ENCODE measurements at regions not wholly inside any gene's neighbourhood (a gene's known extent, or its start where the extent isn't known, plus 50 kb on each side); places are given as distances from the start of the nearest gene placed in this dataset.

DNA sequence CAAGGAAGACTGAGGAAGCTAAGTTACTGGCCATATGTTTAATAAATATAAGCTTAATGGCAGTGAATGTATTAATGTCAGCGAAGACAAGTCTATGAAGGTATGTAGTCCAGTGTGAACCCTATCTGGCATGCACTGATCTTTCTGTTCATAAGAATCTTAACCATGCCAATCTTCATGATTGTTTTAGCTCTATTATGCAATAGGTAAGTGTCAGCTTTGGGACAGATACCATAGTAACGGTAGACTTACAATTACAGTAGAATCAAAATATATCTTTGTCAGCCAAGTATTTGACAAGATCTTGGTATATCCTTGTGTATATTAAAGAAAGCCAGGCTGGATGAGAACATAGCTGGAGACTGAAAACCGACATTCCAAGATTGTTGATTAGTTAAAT lies 428.5 kb downstream of the SPRY2 start:
- no peaks in the 10 kb centered on the region for H3K27me3 Mint-ChIP-seq (ENCODE audit: insufficient read depth, low read depth, poor library complexity)
- no peak for DNase-seq (ENCODE audit: low spot score)
- ATAC-seq: no peak
- H3K27ac ChIP-seq (ENCODE audit: low read depth): no peak overlapping the region
- no peak overlapping the region for H3K27ac Mint-ChIP-seq
- H3K9me3 Mint-ChIP-seq: no peaks in the 10 kb centered on the region; the same call in 2 of the 3 replicates
- no peak overlapping the region for H3K4me2 ChIP-seq
- H3K4me3 ChIP-seq: no peak overlapping the region
- H3K9me2 ChIP-seq (ENCODE audit: insufficient read depth): no peaks in the 10 kb centered on the region; the same call in 1 of the 2 replicates
- no peaks in the 10 kb centered on the region for H3K36me3 ChIP-seq (ENCODE audit: insufficient read depth)
- H3K36me3 Mint-ChIP-seq (ENCODE audit: low read depth): no peaks in the 10 kb centered on the region
- TF ChIP-seq ZNF331 (CRISPR knock-in tag; IDR thresholded peaks at IDR 0.05; ENCODE audit: low read depth) (no peak), EZH2 (IDR thresholded peaks at IDR 0.05; ENCODE audit: low read depth, unreplicated experiment) (no peak), ZNF114 (CRISPR knock-in tag; IDR thresholded peaks at IDR 0.05) (no peak), POLR2AphosphoS5 (IDR thresholded peaks at IDR 0.05; ENCODE audit: low read depth) (no peak), CREB1 (CRISPR knock-in tag; IDR thresholded peaks at IDR 0.05; ENCODE audit: low read depth) (no peak), NANOG (IDR thresholded peaks at IDR 0.05; ENCODE audit: borderline replicate concordance) (no peak), STAT1 (IDR thresholded peaks at IDR 0.05; ENCODE audit: unreplicated experiment) (no peak), ETS1 (IDR thresholded peaks at IDR 0.05) (no peak), JUNB (IDR thresholded peaks at IDR 0.05; ENCODE audit: unreplicated experiment) (no peak), CTCF (conservative IDR thresholded peaks at IDR 0.05; ENCODE audit: low read depth in 2 of 2) (no peak)
- TF ChIP-seq, protein P1, sequence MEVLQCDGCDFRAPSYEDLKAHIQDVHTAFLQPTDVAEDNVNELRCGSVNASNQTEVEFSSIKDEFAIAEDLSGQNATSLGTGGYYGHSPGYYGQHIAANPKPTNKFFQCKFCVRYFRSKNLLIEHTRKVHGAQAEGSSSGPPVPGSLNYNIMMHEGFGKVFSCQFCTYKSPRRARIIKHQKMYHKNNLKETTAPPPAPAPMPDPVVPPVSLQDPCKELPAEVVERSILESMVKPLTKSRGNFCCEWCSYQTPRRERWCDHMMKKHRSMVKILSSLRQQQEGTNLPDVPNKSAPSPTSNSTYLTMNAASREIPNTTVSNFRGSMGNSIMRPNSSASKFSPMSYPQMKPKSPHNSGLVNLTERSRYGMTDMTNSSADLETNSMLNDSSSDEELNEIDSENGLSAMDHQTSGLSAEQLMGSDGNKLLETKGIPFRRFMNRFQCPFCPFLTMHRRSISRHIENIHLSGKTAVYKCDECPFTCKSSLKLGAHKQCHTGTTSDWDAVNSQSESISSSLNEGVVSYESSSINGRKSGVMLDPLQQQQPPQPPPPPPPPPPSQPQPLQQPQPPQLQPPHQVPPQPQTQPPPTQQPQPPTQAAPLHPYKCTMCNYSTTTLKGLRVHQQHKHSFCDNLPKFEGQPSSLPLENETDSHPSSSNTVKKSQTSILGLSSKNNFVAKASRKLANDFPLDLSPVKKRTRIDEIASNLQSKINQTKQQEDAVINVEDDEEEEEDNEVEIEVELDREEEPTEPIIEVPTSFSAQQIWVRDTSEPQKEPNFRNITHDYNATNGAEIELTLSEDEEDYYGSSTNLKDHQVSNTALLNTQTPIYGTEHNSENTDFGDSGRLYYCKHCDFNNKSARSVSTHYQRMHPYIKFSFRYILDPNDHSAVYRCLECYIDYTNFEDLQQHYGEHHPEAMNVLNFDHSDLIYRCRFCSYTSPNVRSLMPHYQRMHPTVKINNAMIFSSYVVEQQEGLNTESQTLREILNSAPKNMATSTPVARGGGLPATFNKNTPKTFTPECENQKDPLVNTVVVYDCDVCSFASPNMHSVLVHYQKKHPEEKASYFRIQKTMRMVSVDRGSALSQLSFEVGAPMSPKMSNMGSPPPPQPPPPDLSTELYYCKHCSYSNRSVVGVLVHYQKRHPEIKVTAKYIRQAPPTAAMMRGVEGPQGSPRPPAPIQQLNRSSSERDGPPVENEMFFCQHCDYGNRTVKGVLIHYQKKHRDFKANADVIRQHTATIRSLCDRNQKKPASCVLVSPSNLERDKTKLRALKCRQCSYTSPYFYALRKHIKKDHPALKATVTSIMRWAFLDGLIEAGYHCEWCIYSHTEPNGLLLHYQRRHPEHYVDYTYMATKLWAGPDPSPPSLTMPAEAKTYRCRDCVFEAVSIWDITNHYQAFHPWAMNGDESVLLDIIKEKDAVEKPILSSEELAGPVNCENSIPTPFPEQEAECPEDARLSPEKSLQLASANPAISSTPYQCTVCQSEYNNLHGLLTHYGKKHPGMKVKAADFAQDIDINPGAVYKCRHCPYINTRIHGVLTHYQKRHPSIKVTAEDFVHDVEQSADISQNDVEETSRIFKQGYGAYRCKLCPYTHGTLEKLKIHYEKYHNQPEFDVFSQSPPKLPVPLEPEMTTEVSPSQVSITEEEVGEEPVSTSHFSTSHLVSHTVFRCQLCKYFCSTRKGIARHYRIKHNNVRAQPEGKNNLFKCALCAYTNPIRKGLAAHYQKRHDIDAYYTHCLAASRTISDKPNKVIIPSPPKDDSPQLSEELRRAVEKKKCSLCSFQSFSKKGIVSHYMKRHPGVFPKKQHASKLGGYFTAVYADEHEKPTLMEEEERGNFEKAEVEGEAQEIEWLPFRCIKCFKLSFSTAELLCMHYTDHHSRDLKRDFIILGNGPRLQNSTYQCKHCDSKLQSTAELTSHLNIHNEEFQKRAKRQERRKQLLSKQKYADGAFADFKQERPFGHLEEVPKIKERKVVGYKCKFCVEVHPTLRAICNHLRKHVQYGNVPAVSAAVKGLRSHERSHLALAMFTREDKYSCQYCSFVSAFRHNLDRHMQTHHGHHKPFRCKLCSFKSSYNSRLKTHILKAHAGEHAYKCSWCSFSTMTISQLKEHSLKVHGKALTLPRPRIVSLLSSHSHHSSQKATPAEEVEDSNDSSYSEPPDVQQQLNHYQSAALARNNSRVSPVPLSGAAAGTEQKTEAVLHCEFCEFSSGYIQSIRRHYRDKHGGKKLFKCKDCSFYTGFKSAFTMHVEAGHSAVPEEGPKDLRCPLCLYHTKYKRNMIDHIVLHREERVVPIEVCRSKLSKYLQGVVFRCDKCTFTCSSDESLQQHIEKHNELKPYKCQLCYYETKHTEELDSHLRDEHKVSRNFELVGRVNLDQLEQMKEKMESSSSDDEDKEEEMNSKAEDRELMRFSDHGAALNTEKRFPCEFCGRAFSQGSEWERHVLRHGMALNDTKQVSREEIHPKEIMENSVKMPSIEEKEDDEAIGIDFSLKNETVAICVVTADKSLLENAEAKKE (CRISPR knock-in tag; IDR thresholded peaks at IDR 0.05): no peak
- peaks cover 20% of the 10 kb centered on the region for H3K4me1 Mint-ChIP-seq
- H3K27me3 ChIP-seq (ENCODE audit: insufficient read depth): no peaks in the 10 kb centered on the region
- H3K79me2 ChIP-seq (replicated peaks; ENCODE audit: insufficient read depth): no peaks in the 10 kb centered on the region
- no peaks in the 10 kb centered on the region; the same call in 1 of the 2 replicates for H4K20me1 ChIP-seq (replicated peaks; ENCODE audit: insufficient read depth)
- H2AFZ ChIP-seq: no peak overlapping the region
- no peak overlapping the region for H3K4me3 Mint-ChIP-seq
- peaks cover 8% of the 10 kb centered on the region for H3K4me1 ChIP-seq (ENCODE audit: insufficient read depth)
- H3F3A ChIP-seq (replicated peaks; ENCODE audit: low read depth): no peaks in the 10 kb centered on the region

Measured in GM23338 (cell line).